Natural killer cell treated with Interleukin-12 subunit alpha and Interleukin-12 subunit beta and Interleukin-15 and Interleukin-18, amount 100 ng/mL, for 72 hours (primary cell): ENCODE measurements at regions not wholly inside any gene's neighbourhood (a gene's known extent, or its start where the extent isn't known, plus 50 kb on each side); places are given as distances from the start of the nearest gene placed in this dataset.

ENCODE experiments used
- ATAC-seq, 2 donors: fragments of 150-1000 bp; cut with Tn5 transposase in 1 of 2; sonication (Bioruptor Pico), chemical (Tn5 transposase) in 1 of 2; 2 replicates each; pipeline ENCODE4 v1.10.0; 2021
- DNase-seq: peaks from one replicate; pipeline ENCODE4 v3.0.0; 2022; ENCODE audit warnings: low spot score
- H3K27ac Mint-ChIP-seq, 2 donors: 1 replicate in 1 of 2; 2 replicates in 1 of 2; pipeline ENCODE4 v1.8.0; 2022; ENCODE audit warnings: mixed read lengths in 2 of 2, mild to moderate bottlenecking in 1 of 2, moderate library complexity in 1 of 2
- H3K27me3 Mint-ChIP-seq, 2 donors: 1 replicate in 1 of 2; 2 replicates in 1 of 2; pipeline ENCODE4 v1.8.0; 2022; ENCODE audit warnings: mixed read lengths in 2 of 2
- H3K36me3 Mint-ChIP-seq: one replicate; pipeline ENCODE4 v1.8.0; 2022; ENCODE audit warnings: mixed read lengths
- H3K4me1 Mint-ChIP-seq, 2 donors: 1 replicate in 1 of 2; 2 replicates in 1 of 2; pipeline ENCODE4 v1.8.0; 2022; ENCODE audit warnings: low read depth in 2 of 2, mixed read lengths in 2 of 2, mild to moderate bottlenecking in 1 of 2
- H3K4me3 Mint-ChIP-seq: one replicate; pipeline ENCODE4 v1.8.0; 2022; ENCODE audit warnings: mixed read lengths
- H3K9me3 Mint-ChIP-seq: 2 replicates; pipeline ENCODE4 v1.8.0; 2022; ENCODE audit warnings: mixed read lengths

DNA sequence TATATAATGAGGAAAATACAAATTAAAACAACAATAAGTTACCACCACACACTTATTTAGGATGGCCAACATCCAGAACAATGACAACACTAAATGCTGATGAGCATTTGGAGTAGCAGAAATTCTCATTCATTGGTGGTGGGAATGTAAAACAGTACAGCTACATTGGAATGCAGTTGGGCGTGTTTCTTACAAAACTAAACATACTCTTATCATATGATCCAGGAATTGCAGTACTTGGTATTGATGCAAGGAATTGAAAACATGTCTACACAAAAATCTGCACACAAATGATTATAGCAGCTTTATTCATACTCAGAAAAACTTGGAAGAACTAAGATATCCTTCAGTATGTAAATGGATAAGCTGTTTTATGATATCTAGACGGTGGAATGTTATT, 594.2 kb downstream of the ZBBX start:
- Mint-ChIP-seq H3K4me1 (no peaks in the 10 kb centered on the region), H3K27ac (no peak overlapping the region), H3K4me3 (no peak overlapping the region), H3K9me3 (peaks cover 28% of the 10 kb centered on the region), H3K27me3 (no peaks in the 10 kb centered on the region), H3K36me3 (peaks cover 13% of the 10 kb centered on the region)
- no peak for DNase-seq
- no peak for ATAC-seq

DNA sequence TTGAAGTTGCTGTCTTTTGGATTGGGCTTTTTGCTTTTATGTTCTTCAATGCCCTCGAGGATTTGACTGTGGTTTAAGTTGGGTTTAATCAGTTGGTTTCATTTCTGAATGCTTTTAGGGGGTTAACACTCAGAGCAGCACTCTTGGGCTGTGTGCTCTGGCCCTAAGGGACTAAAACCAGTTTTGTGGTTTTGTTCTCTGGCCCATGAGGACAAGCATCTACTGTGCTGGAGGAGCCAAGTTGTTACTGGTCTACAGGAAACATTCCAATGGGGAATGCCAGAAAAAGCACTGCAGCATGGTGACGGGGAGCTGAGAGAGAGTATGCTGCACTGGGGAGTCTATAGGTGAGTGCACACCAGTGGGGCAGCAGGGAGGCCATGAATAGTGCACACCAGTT, 596.9 kb downstream of the ZBBX start:
- H3K9me3 Mint-ChIP-seq = peaks cover 36% of the 10 kb centered on the region
- no peak for ATAC-seq
- no peak overlapping the region for H3K27ac Mint-ChIP-seq
- no peak for DNase-seq
- no peaks in the 10 kb centered on the region for H3K27me3 Mint-ChIP-seq
- no peak overlapping the region for H3K4me3 Mint-ChIP-seq
- H3K4me1 Mint-ChIP-seq = no peaks in the 10 kb centered on the region
- peaks cover 14% of the 10 kb centered on the region for H3K36me3 Mint-ChIP-seq

DNA sequence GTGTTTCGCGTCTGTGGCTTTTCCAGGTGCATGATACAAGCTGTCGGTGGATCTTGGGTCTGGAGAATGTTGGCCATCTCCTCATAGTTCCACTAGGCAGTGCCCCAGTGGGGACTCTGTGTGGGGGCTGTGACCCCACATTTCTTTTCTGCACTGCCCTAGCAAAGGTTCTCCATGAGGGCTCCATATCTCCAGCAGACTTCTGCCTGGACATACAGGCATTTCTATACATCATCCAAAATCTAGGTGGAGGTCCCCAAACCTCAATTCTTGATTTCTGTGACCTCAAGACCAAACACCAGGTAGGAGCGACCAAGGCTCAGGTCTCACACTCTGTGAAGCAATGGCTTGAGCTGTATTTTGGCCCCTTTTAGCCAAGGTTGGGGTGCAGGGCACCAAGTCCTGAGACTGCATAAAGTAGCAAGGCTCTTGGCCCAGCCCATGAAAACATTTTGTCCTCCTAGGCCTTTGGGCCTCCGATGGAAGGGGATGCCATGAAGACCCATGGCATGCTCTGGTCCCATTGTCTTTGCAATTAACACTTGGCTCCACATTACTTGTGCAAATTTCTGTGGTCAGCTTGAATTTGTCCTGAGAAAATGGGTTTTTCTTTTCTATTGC, 615.3 kb downstream of the ZBBX start:
- Mint-ChIP-seq H3K4me3 (no peak overlapping the region), H3K36me3 (peaks cover 5% of the 10 kb centered on the region), H3K27ac (no peak overlapping the region), H3K27me3 (no peaks in the 10 kb centered on the region), H3K9me3 (peaks cover 8% of the 10 kb centered on the region), H3K4me1 (no peaks in the 10 kb centered on the region)
- ATAC-seq = no peak
- DNase-seq = no peak

DNA sequence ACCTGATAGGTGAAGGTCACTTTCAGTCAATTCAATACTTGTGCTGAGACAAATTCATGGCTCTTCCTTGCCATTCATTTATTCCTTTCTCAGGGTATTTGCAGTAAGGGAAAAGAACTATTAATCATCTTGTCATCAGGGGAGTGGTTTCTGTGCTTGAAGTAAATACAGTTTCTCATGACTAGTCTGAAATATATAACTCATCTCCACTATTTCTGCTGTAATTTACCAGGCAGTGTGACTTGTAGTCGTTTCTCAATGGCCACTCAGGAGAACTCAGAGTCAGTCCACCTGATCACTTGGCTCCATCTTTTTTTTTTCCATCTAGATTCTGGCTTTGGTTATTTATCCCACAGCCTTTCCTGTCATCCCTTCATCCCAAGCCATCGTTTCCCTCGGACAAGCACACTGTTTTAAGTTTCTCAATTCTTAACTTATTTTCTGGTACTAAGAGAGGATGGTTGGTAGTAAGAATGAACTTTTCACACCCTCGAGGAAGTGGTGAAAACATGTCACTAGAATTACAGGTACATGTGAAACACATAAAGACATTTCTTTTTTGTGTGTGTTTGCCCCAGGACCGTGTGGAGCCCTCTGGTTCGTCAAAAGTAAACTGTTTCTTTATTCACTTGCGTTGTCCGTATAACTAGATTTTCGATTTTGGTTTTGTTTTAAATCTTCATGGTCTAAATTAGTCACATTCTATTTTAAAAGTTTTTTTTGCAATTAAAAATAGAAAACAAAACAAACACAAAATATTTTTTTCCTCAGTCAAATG, 620.2 kb downstream of the ZBBX start:
- H3K4me3 Mint-ChIP-seq = no peak overlapping the region
- peaks cover 6% of the 10 kb centered on the region for H3K9me3 Mint-ChIP-seq
- ATAC-seq (no peak), DNase-seq (no peak)
- H3K4me1 Mint-ChIP-seq = no peaks in the 10 kb centered on the region
- H3K27ac Mint-ChIP-seq = no peak overlapping the region
- H3K36me3 Mint-ChIP-seq = peaks cover 4% of the 10 kb centered on the region
- H3K27me3 Mint-ChIP-seq = no peaks in the 10 kb centered on the region

DNA sequence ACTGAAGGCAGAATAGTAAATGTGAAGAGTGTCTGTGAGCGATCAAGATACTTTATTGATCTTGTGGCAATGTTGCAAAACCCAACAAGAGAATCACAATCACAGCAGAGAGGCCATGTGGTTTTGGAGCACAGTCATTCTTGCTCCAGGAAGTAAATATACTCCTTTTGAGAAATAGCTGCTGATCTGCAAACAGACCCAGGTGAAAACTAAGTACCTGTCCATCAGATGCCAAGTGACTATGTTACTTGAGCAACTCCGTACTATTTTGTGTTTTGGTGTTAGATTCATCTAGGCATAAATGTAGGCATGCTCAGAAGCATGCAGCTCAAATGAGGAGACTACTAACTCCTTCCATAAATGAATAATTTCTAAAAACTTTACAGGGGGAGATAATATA, 627.9 kb downstream of the ZBBX start:
- ATAC-seq (no peak), DNase-seq (no peak)
- H3K4me1 Mint-ChIP-seq = no peaks in the 10 kb centered on the region
- H3K27me3 Mint-ChIP-seq = no peaks in the 10 kb centered on the region
- H3K9me3 Mint-ChIP-seq = peaks cover 17% of the 10 kb centered on the region
- no peak overlapping the region for H3K4me3 Mint-ChIP-seq
- no peak overlapping the region for H3K27ac Mint-ChIP-seq
- H3K36me3 Mint-ChIP-seq = peaks cover 17% of the 10 kb centered on the region

DNA sequence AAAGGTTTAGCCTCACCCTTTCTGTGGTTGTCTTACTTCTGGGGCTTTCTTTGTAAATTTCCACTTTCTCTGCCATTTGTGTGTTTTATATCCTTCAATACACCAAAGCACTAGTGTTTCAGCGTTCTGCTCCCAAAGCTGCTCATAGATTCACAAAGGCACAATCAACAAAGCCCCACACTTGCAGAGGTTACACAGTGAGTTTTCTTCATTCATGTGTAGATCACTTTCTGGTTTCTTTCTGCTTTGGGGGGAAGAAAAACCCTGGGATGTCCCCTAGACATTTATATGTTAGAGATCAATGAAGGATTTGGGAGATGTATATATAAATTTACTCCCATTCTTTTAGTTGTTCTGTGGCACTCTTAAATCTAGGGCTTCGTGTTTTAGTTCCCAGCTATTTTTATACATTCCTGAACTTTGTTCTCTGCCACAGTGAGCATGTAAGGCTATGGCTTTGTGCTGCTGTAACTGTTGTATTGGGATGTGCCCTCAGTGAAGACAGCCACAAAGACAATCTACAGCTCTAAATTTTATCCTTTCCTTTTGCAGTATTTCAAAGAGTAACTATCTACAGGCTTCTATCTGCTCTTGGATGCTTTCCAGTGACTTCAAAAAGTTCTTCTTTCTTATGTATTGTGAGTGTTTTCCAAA, 636.5 kb downstream of the ZBBX start:
- Mint-ChIP-seq H3K9me3 (peaks cover 14% of the 10 kb centered on the region), H3K27me3 (no peaks in the 10 kb centered on the region), H3K36me3 (peaks cover 6% of the 10 kb centered on the region), H3K27ac (no peak overlapping the region), H3K4me1 (no peaks in the 10 kb centered on the region), H3K4me3 (no peak overlapping the region)
- ATAC-seq (no peak), DNase-seq (no peak)

DNA sequence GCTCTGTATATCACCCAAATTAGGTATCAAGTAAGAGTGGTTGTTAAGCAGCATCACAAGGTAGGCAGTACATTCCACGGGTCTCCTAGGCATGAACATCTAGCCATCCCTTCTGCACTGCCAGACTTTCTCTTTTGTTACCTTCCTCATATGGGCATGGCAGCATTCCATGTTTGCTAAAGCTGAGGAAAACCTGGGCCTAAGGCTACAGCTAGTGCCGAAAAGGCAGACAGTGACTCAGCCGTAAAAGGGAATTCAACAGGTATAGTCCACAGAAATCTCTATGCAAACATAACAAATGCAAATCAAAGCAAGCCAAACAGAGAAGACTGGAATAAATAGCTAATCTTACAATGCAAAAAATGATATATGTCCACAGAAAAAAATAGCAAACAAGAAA, 645.4 kb downstream of the ZBBX start:
- H3K27me3 Mint-ChIP-seq = no peaks in the 10 kb centered on the region
- no peaks in the 10 kb centered on the region for H3K36me3 Mint-ChIP-seq
- no peaks in the 10 kb centered on the region for H3K4me1 Mint-ChIP-seq
- H3K27ac Mint-ChIP-seq = no peak overlapping the region
- ATAC-seq = no peak
- H3K9me3 Mint-ChIP-seq = peaks cover 28% of the 10 kb centered on the region
- no peak overlapping the region for H3K4me3 Mint-ChIP-seq
- DNase-seq = no peak

DNA sequence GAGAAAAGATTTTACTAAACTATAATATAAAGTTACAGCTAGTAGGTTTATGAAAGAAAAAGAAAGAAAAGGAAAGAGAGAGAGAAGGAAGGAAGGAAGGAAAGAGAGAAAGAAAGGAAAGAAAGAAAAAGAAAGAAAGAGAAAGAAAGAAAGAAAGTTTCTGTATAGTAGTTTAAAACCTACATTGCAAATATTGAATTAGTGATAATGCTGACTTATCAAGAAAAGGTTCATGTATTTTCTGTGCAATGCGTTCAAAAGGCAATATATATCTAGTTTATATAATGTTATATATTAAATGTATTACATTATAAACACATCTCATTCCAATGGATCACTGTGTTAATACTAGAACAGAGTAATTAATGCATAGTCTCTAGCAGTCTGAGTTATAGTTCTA, 648.4 kb downstream of the ZBBX start:
- Mint-ChIP-seq H3K27ac (no peak overlapping the region), H3K9me3 (peaks cover 16% of the 10 kb centered on the region), H3K4me3 (no peak overlapping the region), H3K36me3 (peaks cover 6% of the 10 kb centered on the region), H3K27me3 (no peaks in the 10 kb centered on the region), H3K4me1 (no peaks in the 10 kb centered on the region)
- no peak for DNase-seq
- no peak for ATAC-seq

DNA sequence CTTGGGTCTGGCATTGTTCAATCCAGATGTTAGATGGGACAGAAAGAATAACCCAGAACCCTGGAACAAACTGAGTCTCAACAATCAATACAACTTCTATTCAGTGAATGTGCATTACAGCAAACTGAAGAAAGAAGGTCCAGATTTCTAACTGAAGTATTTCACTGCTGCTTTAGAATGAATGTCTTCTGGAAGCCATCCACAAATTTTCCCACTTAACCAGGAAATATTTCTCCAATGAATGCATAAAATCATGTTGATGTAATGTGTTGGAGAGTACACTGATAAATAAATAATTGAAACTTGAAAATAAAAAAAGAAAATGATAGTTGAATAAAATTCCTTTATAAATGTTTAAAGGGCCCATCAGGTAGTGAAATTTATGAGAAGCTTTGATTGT, 658.6 kb downstream of the ZBBX start:
- ATAC-seq (no peak), DNase-seq (no peak)
- H3K27me3 Mint-ChIP-seq = no peaks in the 10 kb centered on the region
- H3K36me3 Mint-ChIP-seq = no peaks in the 10 kb centered on the region
- H3K9me3 Mint-ChIP-seq = peaks cover 11% of the 10 kb centered on the region
- no peaks in the 10 kb centered on the region for H3K4me1 Mint-ChIP-seq
- H3K27ac Mint-ChIP-seq = no peak overlapping the region
- H3K4me3 Mint-ChIP-seq = no peak overlapping the region

DNA sequence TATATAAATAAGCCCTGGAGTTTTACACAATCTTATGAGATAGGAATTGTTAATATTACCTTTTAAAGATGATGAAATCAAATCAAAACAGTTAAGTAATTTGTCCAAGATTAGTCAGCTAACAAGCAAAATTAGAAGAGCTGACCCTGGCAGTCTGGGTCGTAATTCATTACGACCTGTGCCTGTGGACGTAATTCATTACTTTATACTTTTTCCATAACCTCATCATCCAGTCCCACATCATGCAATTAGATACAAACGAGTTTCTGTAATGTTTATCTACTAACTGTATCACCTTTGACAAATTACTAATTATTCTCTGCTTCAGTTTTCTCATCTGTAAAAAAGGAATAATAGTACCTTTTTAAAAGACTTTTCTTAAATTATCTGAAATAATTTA, 665.9 kb downstream of the ZBBX start:
- Mint-ChIP-seq H3K36me3 (peaks cover 10% of the 10 kb centered on the region), H3K27ac (no peak overlapping the region), H3K27me3 (no peaks in the 10 kb centered on the region), H3K4me1 (no peaks in the 10 kb centered on the region), H3K4me3 (no peak overlapping the region), H3K9me3 (peaks cover 19% of the 10 kb centered on the region)
- no peak for DNase-seq
- no peak for ATAC-seq

DNA sequence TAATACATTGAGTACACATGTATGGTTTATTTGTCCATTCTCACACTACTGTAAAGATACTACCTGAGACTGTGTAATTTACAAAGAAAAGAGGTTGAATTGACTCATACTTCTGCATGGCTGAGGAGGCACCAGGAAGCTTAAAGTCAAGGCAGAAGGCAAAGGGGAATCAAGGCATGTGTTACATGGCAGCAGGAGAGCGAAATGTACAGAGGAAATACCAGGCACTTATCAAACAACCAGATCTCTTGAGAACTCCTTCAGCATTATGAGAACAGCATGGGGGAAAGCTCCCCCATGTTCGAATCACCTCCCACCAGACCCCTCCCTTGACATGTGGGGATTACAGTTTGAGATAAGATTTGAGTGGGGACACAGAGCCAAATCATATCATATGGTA, 666.3 kb downstream of the ZBBX start:
- DNase-seq (no peak), ATAC-seq (no peak)
- no peak overlapping the region for H3K4me3 Mint-ChIP-seq

DNA sequence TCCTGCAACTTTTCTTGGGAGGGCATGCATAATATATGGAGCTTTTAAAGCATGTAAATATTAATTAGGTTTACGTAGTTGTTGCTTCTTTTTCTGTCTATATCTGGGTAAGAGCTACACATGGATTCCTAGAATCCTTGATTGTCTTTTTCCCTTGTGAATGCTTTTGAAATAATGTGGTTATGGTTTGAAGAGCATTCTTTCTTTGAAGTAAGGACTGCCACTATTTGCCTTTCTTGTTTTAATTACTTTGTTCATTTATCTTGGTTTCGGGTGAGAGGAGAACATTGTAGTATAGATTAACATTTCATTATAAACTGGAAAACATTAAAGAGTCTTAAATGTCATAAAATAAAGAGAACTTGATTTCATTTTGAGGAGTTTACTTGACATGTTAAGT, 674.0 kb downstream of the ZBBX start:
- Mint-ChIP-seq H3K4me1 (no peaks in the 10 kb centered on the region), H3K27ac (no peak overlapping the region), H3K36me3 (no peaks in the 10 kb centered on the region), H3K4me3 (no peak overlapping the region), H3K27me3 (no peaks in the 10 kb centered on the region), H3K9me3 (peaks cover 16% of the 10 kb centered on the region)
- DNase-seq = no peak
- no peak for ATAC-seq

More for the DNA sequence above, 666.3 kb downstream of the ZBBX start:
- H3K27me3 Mint-ChIP-seq = no peaks in the 10 kb centered on the region
- no peak overlapping the region for H3K27ac Mint-ChIP-seq
- H3K9me3 Mint-ChIP-seq = peaks cover 19% of the 10 kb centered on the region
- H3K4me1 Mint-ChIP-seq = no peaks in the 10 kb centered on the region
- H3K36me3 Mint-ChIP-seq = peaks cover 10% of the 10 kb centered on the region

DNA sequence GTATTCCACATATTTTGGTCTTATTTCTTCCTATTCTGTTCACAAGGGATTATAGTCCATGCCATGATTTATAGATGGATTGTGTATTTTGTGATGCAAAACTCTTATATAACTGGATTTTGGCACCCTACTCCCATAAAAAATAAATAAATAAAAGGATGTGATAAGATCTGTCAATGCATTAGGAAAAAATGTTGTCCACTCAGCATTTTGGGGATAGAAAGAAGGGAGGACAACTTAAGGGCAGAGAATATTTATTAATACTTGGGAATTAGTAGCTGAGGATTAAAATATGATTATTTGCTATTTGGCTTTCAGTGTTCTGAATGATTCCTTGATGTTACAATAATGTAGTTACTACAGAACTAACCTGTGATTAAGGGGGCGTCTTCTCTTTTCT, 682.6 kb downstream of the ZBBX start:
- DNase-seq (no peak), ATAC-seq (no peak)
- Mint-ChIP-seq H3K4me1 (no peaks in the 10 kb centered on the region), H3K9me3 (peaks cover 3% of the 10 kb centered on the region), H3K27ac (no peak overlapping the region), H3K36me3 (no peaks in the 10 kb centered on the region), H3K27me3 (no peaks in the 10 kb centered on the region), H3K4me3 (no peak overlapping the region)

DNA sequence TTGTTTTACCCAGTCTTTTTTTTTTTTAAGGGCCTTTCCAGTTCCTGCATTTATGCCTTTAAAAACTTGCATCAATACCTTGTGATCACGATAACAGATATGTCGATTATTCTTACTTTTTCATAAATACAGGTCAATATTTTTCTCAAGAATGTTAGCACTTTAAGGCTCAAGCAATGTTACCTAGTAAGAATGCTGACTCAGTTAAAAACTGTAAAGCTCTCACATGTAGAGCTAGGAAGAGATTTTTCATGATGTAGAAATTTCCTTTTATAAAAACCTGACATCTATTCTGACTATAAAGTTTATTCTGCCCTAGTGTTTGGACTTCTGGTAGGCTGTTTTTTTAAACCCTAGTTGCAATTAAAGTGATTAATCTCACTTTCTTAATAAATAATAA, 684.0 kb downstream of the ZBBX start:
- H3K4me1 Mint-ChIP-seq = no peaks in the 10 kb centered on the region
- no peak for ATAC-seq
- no peaks in the 10 kb centered on the region for H3K27me3 Mint-ChIP-seq
- peaks cover 3% of the 10 kb centered on the region for H3K9me3 Mint-ChIP-seq
- no peak for DNase-seq
- no peak overlapping the region for H3K4me3 Mint-ChIP-seq
- H3K27ac Mint-ChIP-seq = no peak overlapping the region
- no peaks in the 10 kb centered on the region for H3K36me3 Mint-ChIP-seq
